GM23248 (cell line): ENCODE measurements at regions not wholly inside any gene's neighbourhood (a gene's known extent, or its start where the extent isn't known, plus 50 kb on each side); places are given as distances from the start of the nearest gene placed in this dataset.

Source experiments
- EZH2 ChIP-seq: fragments of 200-600 bp; sonication (generic); IDR thresholded peaks from 2 replicates; pipeline ENCODE4 v1.6.1; 2018; ENCODE audit warnings: antibody characterized with exemption, mild to moderate bottlenecking; ENCODE audit not compliant: insufficient read depth, poor library complexity, severe bottlenecking
- EZH2phosphoT487 ChIP-seq: fragments of 200-600 bp; sonication (generic); IDR thresholded peaks from 2 replicates; pipeline ENCODE4 v1.6.1; 2018; ENCODE audit warnings: antibody characterized with exemption, moderate library complexity, mild to moderate bottlenecking, low read depth; ENCODE audit not compliant: insufficient read depth

DNA sequence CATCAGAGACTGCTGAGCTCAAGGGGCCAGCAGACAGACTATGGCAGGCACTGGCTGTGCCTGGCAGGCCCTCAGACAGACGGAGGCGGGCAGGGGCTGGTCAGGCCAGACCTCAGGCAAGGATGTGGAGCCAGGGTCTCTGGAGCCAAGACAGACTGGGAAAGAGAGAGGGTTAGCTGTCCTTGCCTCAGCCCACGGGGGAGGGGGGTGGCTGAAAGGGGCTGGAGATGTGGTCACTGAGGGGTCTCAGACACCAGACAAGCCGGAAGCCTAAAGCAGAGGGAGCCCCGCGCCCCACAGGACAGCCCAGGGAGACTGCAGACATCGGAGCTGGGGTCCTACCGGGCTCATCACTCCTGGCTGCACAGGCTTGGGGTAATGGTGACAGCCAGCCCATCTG lies 141.2 kb upstream of the FOXD4L5 start:
- no peak for TF ChIP-seq EZH2phosphoT487
- no peak for TF ChIP-seq EZH2
